ENCODE measurements at regions not wholly inside any gene's neighbourhood (a gene's known extent, or its start where the extent isn't known, plus 50 kb on each side); places are given as distances from the start of the nearest gene placed in this dataset.

DNA sequence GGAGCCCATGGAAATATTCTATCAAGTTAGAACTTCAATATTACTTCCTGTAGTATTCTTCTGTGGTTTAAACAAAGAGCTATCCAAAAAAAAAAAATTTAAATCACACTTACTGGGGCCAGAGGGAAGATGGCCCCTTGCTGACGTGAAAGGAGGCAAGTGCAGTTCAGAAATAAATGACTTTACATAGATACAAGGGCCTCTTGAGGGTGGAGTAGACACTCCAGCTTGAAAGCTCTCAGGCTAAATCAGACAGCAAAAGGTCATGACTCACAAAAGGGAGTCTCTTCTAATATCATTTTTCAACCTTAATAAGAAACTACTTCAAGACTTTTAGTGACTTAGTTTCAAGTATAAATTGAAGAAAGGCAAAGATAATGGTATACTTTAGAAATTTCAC lies 1160.3 kb downstream of the FAM181B start (continued):
- TF ChIP-seq ZNF687 (IDR thresholded peaks at IDR 0.05), result no peak
- TF ChIP-seq STAT3 (IDR thresholded peaks at IDR 0.05; ENCODE audit: low read depth, low read length), result no peak
- TF ChIP-seq SREBF1 (IDR thresholded peaks at IDR 0.05; ENCODE audit: low read length), result no peak

GRCh38 chr11:81570669-81571068 lies 1163.0 kb downstream of the FAM181B start:
- Histone ChIP-seq H3K36me3 (ENCODE audit: control insufficient read depth in 2 of 2, insufficient read depth in 2 of 2, low read length in 1 of 2) (no peaks in the 10 kb centered on the region), H3K4me2 (ENCODE audit: control insufficient read depth, insufficient read depth) (no peak overlapping the region), H3K4me1 (ENCODE audit: control insufficient read depth, insufficient read depth, low read length) (no peaks in the 10 kb centered on the region), H3K4me3 (no peak overlapping the region), H3K27ac (ENCODE audit: control insufficient read depth, insufficient read depth) (no peak overlapping the region), H3K9ac (ENCODE audit: control insufficient read depth, insufficient read depth, low read length) (no peak overlapping the region), H3K27me3 (replicated peaks in 1 of 2; ENCODE audit: control insufficient read depth in 2 of 2, insufficient read depth in 2 of 2, low read length in 1 of 2) (no peaks in the 10 kb centered on the region), H2AFZ (ENCODE audit: control insufficient read depth, low read depth, low read length) (no peak overlapping the region), H4K20me1 (ENCODE audit: control insufficient read depth, insufficient read depth) (no peaks in the 10 kb centered on the region), H3K79me2 (ENCODE audit: control insufficient read depth, insufficient read depth, low read length) (no peaks in the 10 kb centered on the region), H3K9me3 (replicated peaks; ENCODE audit: control insufficient read depth, insufficient read depth, low read length) (no peaks in the 10 kb centered on the region)
- no TSS peak for BruUV-seq (replicated peaks)
- FAIRE-seq, result no peak
- CTCF ChIA-PET, result no interaction called here
- DNase-seq (ENCODE audit: low read depth, low spot score), result no peak
- SMC1A ChIA-PET (ENCODE audit: uncharacterized antibody, unreplicated experiment), result no interaction called here
- POLR2A ChIA-PET, result no interaction called here
- intact Hi-C loops (cut with micrococcal nuclease; ENCODE audit: unreplicated experiment) (no loop called here), in situ Hi-C loops (cut with MboI) (no loop called here)
- RAD21 ChIA-PET (ENCODE audit: unreplicated experiment), result no interaction called here
- ATAC-seq, result no peak
- 25% methylated on average over 2 of the region's 2 CpGs for WGBS (ENCODE audit: insufficient coverage, insufficient replicate concordance, low lambda C conversion rate, missing lambda C conversion rate)
- TF ChIP-seq MEF2B (IDR thresholded peaks at IDR 0.05; ENCODE audit: partially characterized antibody, poor library complexity, severe bottlenecking) (no peak), PML (IDR thresholded peaks at IDR 0.05; ENCODE audit: low read length) (no peak), RUNX3 (IDR thresholded peaks at IDR 0.05; ENCODE audit: low read length) (no peak), HSF1 (IDR thresholded peaks at IDR 0.05; ENCODE audit: low read depth, low read length) (no peak), ZNF207 (IDR thresholded peaks at IDR 0.05; ENCODE audit: borderline replicate concordance) (no peak), ZBTB40 (IDR thresholded peaks at IDR 0.05; ENCODE audit: borderline replicate concordance) (no peak), SREBF2 (IDR thresholded peaks at IDR 0.05; ENCODE audit: low read length) (no peak), GABPA (IDR thresholded peaks at IDR 0.05; ENCODE audit: low read depth) (no peak), POLR2AphosphoS5 (IDR thresholded peaks at IDR 0.05; ENCODE audit: low read length) (no peak), KLF5 (IDR thresholded peaks at IDR 0.05; ENCODE audit: partially characterized antibody) (no peak), POU2F2 (IDR thresholded peaks at IDR 0.05; ENCODE audit: borderline replicate concordance, low read depth, low read length) (no peak)
